SK-N-SH treated with all-trans-retinoic acid at 6 μM for 48 hours (cell line): ENCODE measurements at regions not wholly inside any gene's neighbourhood (a gene's known extent, or its start where the extent isn't known, plus 50 kb on each side); places are given as distances from the start of the nearest gene placed in this dataset.

Experiments used
- ATAC-seq: fragments of 200-7000 bp; cut with Tn5 transposase; 3 replicates; pipeline ENCODE4 v1.9.1; 2020; ENCODE audit warnings: mild to moderate bottlenecking, moderate library complexity
- ARNTL ChIP-seq: fragments of 450-650 bp; formaldehyde crosslinking; IDR thresholded peaks from 2 replicates; pipeline ENCODE4 v1.5.0; 2020; ENCODE audit warnings: low read depth, mild to moderate bottlenecking, moderate library complexity, borderline replicate concordance
- CREB5 ChIP-seq: fragments of 250-450 bp; sonication (Bioruptor Pico); IDR thresholded peaks from 2 replicates; pipeline ENCODE4 v1.5.1; 2020; ENCODE audit warnings: low read depth, mild to moderate bottlenecking, moderate library complexity
- CSDC2 ChIP-seq: fragments of 250-450 bp; sonication (Bioruptor Pico); IDR thresholded peaks from 2 replicates; pipeline ENCODE4 v1.5.0; 2020; ENCODE audit warnings: mild to moderate bottlenecking, moderate library complexity
- CSRNP3 ChIP-seq: fragments of 250-450 bp; sonication (Bioruptor Pico); IDR thresholded peaks from 2 replicates; pipeline ENCODE4 v1.5.1; 2021; ENCODE audit warnings: mild to moderate bottlenecking, moderate library complexity
- ESRRG ChIP-seq: fragments of 250-450 bp; sonication (Bioruptor Pico); IDR thresholded peaks from 2 replicates; pipeline ENCODE4 v1.6.1; 2021; ENCODE audit warnings: mild to moderate bottlenecking
- GLIS3 ChIP-seq: fragments of 250-450 bp; sonication (Bioruptor Pico); IDR thresholded peaks from 2 replicates; pipeline ENCODE4 v1.5.0; 2020; ENCODE audit warnings: mild to moderate bottlenecking, moderate library complexity
- ISL1 ChIP-seq: fragments of 250-450 bp; sonication (Bioruptor Pico); IDR thresholded peaks from 2 replicates; pipeline ENCODE4 v2.1.2; 2022; ENCODE audit warnings: mild to moderate bottlenecking, moderate library complexity
- OSR1 ChIP-seq: fragments of 250-450 bp; sonication (Bioruptor Pico); IDR thresholded peaks from 2 replicates; pipeline ENCODE4 v1.8.0; 2022; ENCODE audit warnings: moderate library complexity, mild to moderate bottlenecking, inconsistent platforms
- PATZ1 ChIP-seq: fragments of 250-450 bp; sonication (Bioruptor Pico); IDR thresholded peaks from 2 replicates; pipeline ENCODE4 v1.8.0; 2020; ENCODE audit warnings: mild to moderate bottlenecking, moderate library complexity, borderline replicate concordance
- POU6F1 ChIP-seq: fragments of 250-450 bp; sonication (Bioruptor Pico); IDR thresholded peaks from 2 replicates; pipeline ENCODE4 v1.8.0; 2021; ENCODE audit warnings: low read depth, mild to moderate bottlenecking, moderate library complexity, borderline replicate concordance
- PPARA ChIP-seq: fragments of 250-450 bp; sonication (Bioruptor Pico); IDR thresholded peaks from 2 replicates; pipeline ENCODE4 v1.5.0; 2020; ENCODE audit warnings: mild to moderate bottlenecking, borderline replicate concordance
- RARB ChIP-seq: fragments of 250-450 bp; sonication (Bioruptor Pico); IDR thresholded peaks from 2 replicates; pipeline ENCODE4 v1.8.0; 2021; ENCODE audit warnings: mild to moderate bottlenecking, moderate library complexity
- SNAI2 ChIP-seq: fragments of 250-450 bp; sonication (Bioruptor Pico); IDR thresholded peaks from 2 replicates; pipeline ENCODE4 v1.5.0; 2020; ENCODE audit warnings: mild to moderate bottlenecking, moderate library complexity
- TOX ChIP-seq: fragments of 250-450 bp; sonication (Bioruptor Pico); IDR thresholded peaks from 2 replicates; pipeline ENCODE4 v1.8.0; 2021; ENCODE audit warnings: mild to moderate bottlenecking, moderate library complexity, borderline replicate concordance
- TSHZ2 ChIP-seq: fragments of 250-450 bp; sonication (Bioruptor Pico); IDR thresholded peaks from 2 replicates; pipeline ENCODE4 v1.5.0; 2020; ENCODE audit warnings: mild to moderate bottlenecking, moderate library complexity
- ZFP30 ChIP-seq: fragments of 450-650 bp; formaldehyde crosslinking; IDR thresholded peaks from 2 replicates; pipeline ENCODE4 v1.5.0; 2022; ENCODE audit warnings: mild to moderate bottlenecking, moderate library complexity
- ZNF565 ChIP-seq: fragments of 450-650 bp; formaldehyde crosslinking; conservative IDR thresholded peaks from 2 replicates; pipeline ENCODE4 v1.5.0; 2020; ENCODE audit warnings: low read depth, mild to moderate bottlenecking, moderate library complexity
- ZNF70 ChIP-seq: fragments of 450-650 bp; formaldehyde crosslinking; IDR thresholded peaks from 2 replicates; pipeline ENCODE4 v1.5.0; 2020; ENCODE audit warnings: mild to moderate bottlenecking, moderate library complexity
- ZNF8 ChIP-seq: fragments of 450-650 bp; formaldehyde crosslinking; IDR thresholded peaks from 2 replicates; pipeline ENCODE4 v1.5.0; 2020; ENCODE audit warnings: mild to moderate bottlenecking, moderate library complexity

GRCh38 chr7:52639981-52640380 is 395.5 kb upstream of the POM121L12 start:
- no peak for TF ChIP-seq CSDC2 (CRISPR knock-in tag)
- TF ChIP-seq RARB (CRISPR knock-in tag) = no peak
- no peak for TF ChIP-seq GLIS3 (CRISPR knock-in tag)
- no peak for TF ChIP-seq CSRNP3
- TF ChIP-seq OSR1 (CRISPR knock-in tag) = no peak
- no peak for TF ChIP-seq PPARA (CRISPR knock-in tag)
- no peak for TF ChIP-seq ZNF565
- no peak for TF ChIP-seq TSHZ2 (CRISPR knock-in tag)
- no peak for TF ChIP-seq TOX (CRISPR knock-in tag)
- TF ChIP-seq ESRRG (CRISPR knock-in tag) = no peak
- TF ChIP-seq ZFP30 = no peak
- no peak for TF ChIP-seq ARNTL (CRISPR knock-in tag)
- no peak for TF ChIP-seq SNAI2 (CRISPR knock-in tag)
- TF ChIP-seq ZNF8 (CRISPR knock-in tag) = no peak
- TF ChIP-seq POU6F1 (CRISPR knock-in tag) = no peak
- TF ChIP-seq ZNF70 (CRISPR knock-in tag) = no peak
- no peak for TF ChIP-seq PATZ1 (CRISPR knock-in tag)
- no peak for ATAC-seq

GRCh38 chr7:52639126-52639525 is 396.3 kb upstream of the POM121L12 start:
- ATAC-seq = no peak
- TF ChIP-seq OSR1 (CRISPR knock-in tag) (no peak), SNAI2 (CRISPR knock-in tag) (no peak), TSHZ2 (CRISPR knock-in tag) (no peak), CREB5 (CRISPR knock-in tag) (no peak)

GRCh38 chr7:52635021-52635420 is 400.4 kb upstream of the POM121L12 start:
- ATAC-seq = no peak
- TF ChIP-seq PATZ1 (CRISPR knock-in tag) (no peak), PPARA (CRISPR knock-in tag) (no peak), GLIS3 (CRISPR knock-in tag) (no peak), ISL1 (CRISPR knock-in tag) (no peak), SNAI2 (CRISPR knock-in tag) (no peak), ZNF70 (CRISPR knock-in tag) (no peak), ZFP30 (no peak), CREB5 (CRISPR knock-in tag) (no peak), ESRRG (CRISPR knock-in tag) (no peak), CSRNP3 (no peak), RARB (CRISPR knock-in tag) (no peak), OSR1 (CRISPR knock-in tag) (no peak), ZNF8 (CRISPR knock-in tag) (no peak)
